Astrocyte of the spinal cord (primary cell): ENCODE measurements at regions not wholly inside any gene's neighbourhood (a gene's known extent, or its start where the extent isn't known, plus 50 kb on each side); places are given as distances from the start of the nearest gene placed in this dataset.
"Not testable (repeated sequence)": the region's sequence is repeated elsewhere in the genome, so short reads cannot be mapped to it uniquely, and the experiment has no call there.

Experiments used
- DNase-seq: peaks from one replicate; pipeline ENCODE4 v3.0.0; 2011; ENCODE audit warnings: low read depth, low spot score
- H3K4me3 ChIP-seq: 2 replicates; pipeline ENCODE4 v1.5.1; 2011; ENCODE audit warnings: low read depth, mild to moderate bottlenecking, low read length, moderate library complexity
- in situ Hi-C: cut with HindIII; loops from 2 replicates; pipeline ENCODE4 v1.10.0; 2017; ENCODE audit warnings: low sequenced_read_pairs
- TF ChIP-seq, protein P1 (sequence below): IDR thresholded peaks from 2 replicates; pipeline ENCODE4 v1.5.1; 2012; ENCODE audit warnings: low read depth, mild to moderate bottlenecking, low read length, inconsistent platforms

DNA sequence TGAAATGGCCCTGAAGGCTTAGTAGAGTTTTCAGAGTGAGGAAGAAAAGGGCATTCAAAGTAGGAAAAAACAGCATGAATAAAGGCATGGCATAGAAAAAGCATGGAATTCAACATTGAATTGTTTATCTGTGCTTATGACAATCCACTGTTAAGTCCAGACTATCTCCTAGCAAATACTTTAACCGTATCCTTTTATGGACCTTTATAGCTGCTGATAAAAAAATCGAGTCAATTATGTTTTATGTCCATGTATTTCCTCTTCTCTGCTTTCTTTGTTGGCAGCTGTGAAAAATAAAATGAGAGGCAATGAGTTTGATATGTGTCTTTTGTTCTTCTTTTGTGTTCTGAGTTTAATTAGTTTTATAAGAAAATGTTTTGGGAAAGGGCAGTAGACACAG lies 70.4 kb downstream of the TDRD15 start:
- in situ Hi-C loops, result no loop called here

DNA sequence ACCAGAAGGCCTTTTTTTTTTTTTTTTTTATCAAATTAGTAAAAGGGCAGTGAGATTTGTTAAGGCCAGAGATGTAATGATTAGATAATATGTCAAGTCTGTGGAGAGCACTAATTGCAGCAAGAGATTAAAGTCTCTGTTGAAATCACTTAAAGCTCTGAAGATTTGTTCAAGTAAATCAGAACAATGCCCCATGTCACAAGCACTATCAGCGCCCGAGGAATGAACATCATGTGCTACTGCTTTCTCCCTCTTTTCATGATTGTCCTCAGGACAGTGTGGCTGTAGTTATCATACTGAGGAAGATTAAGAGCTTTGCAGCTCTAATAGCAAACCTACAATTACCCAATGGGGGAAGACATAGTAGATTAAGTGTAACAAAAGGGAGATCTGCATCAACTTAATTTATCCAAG lies 71.1 kb downstream of the TDRD15 start:
- no peak for DNase-seq
- TF ChIP-seq, protein P1, sequence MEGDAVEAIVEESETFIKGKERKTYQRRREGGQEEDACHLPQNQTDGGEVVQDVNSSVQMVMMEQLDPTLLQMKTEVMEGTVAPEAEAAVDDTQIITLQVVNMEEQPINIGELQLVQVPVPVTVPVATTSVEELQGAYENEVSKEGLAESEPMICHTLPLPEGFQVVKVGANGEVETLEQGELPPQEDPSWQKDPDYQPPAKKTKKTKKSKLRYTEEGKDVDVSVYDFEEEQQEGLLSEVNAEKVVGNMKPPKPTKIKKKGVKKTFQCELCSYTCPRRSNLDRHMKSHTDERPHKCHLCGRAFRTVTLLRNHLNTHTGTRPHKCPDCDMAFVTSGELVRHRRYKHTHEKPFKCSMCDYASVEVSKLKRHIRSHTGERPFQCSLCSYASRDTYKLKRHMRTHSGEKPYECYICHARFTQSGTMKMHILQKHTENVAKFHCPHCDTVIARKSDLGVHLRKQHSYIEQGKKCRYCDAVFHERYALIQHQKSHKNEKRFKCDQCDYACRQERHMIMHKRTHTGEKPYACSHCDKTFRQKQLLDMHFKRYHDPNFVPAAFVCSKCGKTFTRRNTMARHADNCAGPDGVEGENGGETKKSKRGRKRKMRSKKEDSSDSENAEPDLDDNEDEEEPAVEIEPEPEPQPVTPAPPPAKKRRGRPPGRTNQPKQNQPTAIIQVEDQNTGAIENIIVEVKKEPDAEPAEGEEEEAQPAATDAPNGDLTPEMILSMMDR, result no peak
- in situ Hi-C loops, result no loop called here
- no peak overlapping the region for H3K4me3 ChIP-seq

More for the DNA sequence above, 70.4 kb downstream of the TDRD15 start:
- H3K4me3 ChIP-seq, result no peak overlapping the region
- DNase-seq, result no peak
- TF ChIP-seq, protein P1, result no peak

GRCh38 chr2:21195326-21195725 lies 71.6 kb downstream of the TDRD15 start:
- no peak for DNase-seq
- TF ChIP-seq, protein P1, result no peak
- in situ Hi-C loops, result no loop called here

GRCh38 chr2:21198637-21199036 lies 74.9 kb downstream of the TDRD15 start:
- in situ Hi-C loops, result no loop called here
- no peak overlapping the region for H3K4me3 ChIP-seq
- DNase-seq, result no peak
- TF ChIP-seq, protein P1, result no peak

More at GRCh38 chr2:21195326-21195725, 71.6 kb downstream of the TDRD15 start:
- H3K4me3 ChIP-seq, result no peak overlapping the region

- DNase-seq, result no peak
- in situ Hi-C loops, result no loop called here
- no peak overlapping the region for H3K4me3 ChIP-seq
- TF ChIP-seq, protein P1, result no peak
Measured at GRCh38 chr2:21203976-21204375, 80.2 kb downstream of the TDRD15 start.

GRCh38 chr2:21214085-21214484 lies 90.3 kb downstream of the TDRD15 start:
- H3K4me3 ChIP-seq, DNase-seq, in situ Hi-C loops: not testable (repeated sequence)

GRCh38 chr2:21217442-21217841 lies 93.7 kb downstream of the TDRD15 start:
- H3K4me3 ChIP-seq, result no peak overlapping the region
- DNase-seq, result no peak
- in situ Hi-C loops, result no loop called here
- TF ChIP-seq, protein P1, result no peak
